ENCODE measurements at regions not wholly inside any gene's neighbourhood (a gene's known extent, or its start where the extent isn't known, plus 50 kb on each side); places are given as distances from the start of the nearest gene placed in this dataset.

DNA sequence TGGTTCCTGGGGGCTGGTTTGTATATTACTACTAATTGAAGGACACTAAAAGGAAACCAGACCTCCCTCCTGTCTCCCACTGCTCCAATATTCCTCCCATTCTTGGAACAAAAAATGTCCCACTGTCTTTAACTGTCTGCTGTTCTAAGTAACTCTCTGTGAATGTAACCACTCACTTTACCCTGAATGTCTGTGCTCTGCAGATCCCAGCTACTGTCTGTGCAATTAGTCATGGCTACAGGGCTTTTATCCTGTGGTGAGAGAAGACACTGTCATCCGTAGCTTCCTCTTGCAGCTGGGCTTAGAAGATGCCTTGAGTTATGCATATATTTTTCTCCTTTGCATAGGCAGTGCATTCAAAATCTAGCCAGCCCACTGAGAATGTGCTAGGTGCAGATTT, 853.8 kb downstream of the CDH8 start:
- TF ChIP-seq, protein P1, sequence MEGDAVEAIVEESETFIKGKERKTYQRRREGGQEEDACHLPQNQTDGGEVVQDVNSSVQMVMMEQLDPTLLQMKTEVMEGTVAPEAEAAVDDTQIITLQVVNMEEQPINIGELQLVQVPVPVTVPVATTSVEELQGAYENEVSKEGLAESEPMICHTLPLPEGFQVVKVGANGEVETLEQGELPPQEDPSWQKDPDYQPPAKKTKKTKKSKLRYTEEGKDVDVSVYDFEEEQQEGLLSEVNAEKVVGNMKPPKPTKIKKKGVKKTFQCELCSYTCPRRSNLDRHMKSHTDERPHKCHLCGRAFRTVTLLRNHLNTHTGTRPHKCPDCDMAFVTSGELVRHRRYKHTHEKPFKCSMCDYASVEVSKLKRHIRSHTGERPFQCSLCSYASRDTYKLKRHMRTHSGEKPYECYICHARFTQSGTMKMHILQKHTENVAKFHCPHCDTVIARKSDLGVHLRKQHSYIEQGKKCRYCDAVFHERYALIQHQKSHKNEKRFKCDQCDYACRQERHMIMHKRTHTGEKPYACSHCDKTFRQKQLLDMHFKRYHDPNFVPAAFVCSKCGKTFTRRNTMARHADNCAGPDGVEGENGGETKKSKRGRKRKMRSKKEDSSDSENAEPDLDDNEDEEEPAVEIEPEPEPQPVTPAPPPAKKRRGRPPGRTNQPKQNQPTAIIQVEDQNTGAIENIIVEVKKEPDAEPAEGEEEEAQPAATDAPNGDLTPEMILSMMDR (IDR thresholded peaks at IDR 0.05), result no peak
- TF ChIP-seq POLR2A (IDR thresholded peaks at IDR 0.05), result no peak

Data from testis (tissue), 2 donors.